ENCODE measurements at regions not wholly inside any gene's neighbourhood (a gene's known extent, or its start where the extent isn't known, plus 50 kb on each side); places are given as distances from the start of the nearest gene placed in this dataset.

GRCh38 chr9:27765266-27766072, 192.2 kb upstream of the C9orf72 start:
- ChIA-PET RAD21 (ENCODE audit: unreplicated experiment) (interaction anchor here (1.7 kb wide), 2 partner anchors 21 to 39 kb away, joined by 6 to 8 read pairs; no protein-coding TSS in a partner anchor), POLR2A (interaction anchor here (0.6 to 1.8 kb wide), 2 partner anchors 12 to 20 kb away, joined by 4 to 6 read pairs; no protein-coding TSS in a partner anchor), CTCF (interaction anchor here (0.6 to 1.5 kb wide), 4 partner anchors 12 to 31 kb away, joined by 3 to 4 read pairs (median 3); no protein-coding TSS in a partner anchor), SMC1A (ENCODE audit: uncharacterized antibody, unreplicated experiment) (interaction anchor here (0.6 to 3.7 kb wide), 11 partner anchors 9 to 76 kb away, joined by 3 to 14 read pairs (median 4); no protein-coding TSS in a partner anchor)
- TF ChIP-seq NRF1 (conservative IDR thresholded peaks at IDR 0.05; ENCODE audit: low read depth, low read length): no peak
- no peak for DNase-seq (ENCODE audit: low read depth, low spot score)
- Histone ChIP-seq H3K36me3 (ENCODE audit: control insufficient read depth in 2 of 2, insufficient read depth in 2 of 2, low read length in 1 of 2) (no peaks in the 10 kb centered on the region), H3K27me3 (replicated peaks in 1 of 2; ENCODE audit: control insufficient read depth in 2 of 2, insufficient read depth in 2 of 2, low read length in 1 of 2) (no peaks in the 10 kb centered on the region), H3K9me3 (replicated peaks; ENCODE audit: control insufficient read depth, insufficient read depth, low read length) (no peaks in the 10 kb centered on the region), H4K20me1 (ENCODE audit: control insufficient read depth, insufficient read depth) (no peaks in the 10 kb centered on the region), H3K9ac (ENCODE audit: control insufficient read depth, insufficient read depth, low read length) (no peak overlapping the region), H3K27ac (ENCODE audit: control insufficient read depth, insufficient read depth) (no peak overlapping the region), H3K79me2 (ENCODE audit: control insufficient read depth, insufficient read depth, low read length) (no peaks in the 10 kb centered on the region), H3K4me3 (no peak overlapping the region), H2AFZ (ENCODE audit: control insufficient read depth, low read depth, low read length) (no peak overlapping the region), H3K4me2 (ENCODE audit: control insufficient read depth, insufficient read depth) (no peak overlapping the region), H3K4me1 (ENCODE audit: control insufficient read depth, insufficient read depth, low read length) (no peaks in the 10 kb centered on the region)
- FAIRE-seq: no peak
- BruUV-seq (replicated peaks): no TSS peak
- in situ Hi-C loops (cut with MboI) (no loop called here), intact Hi-C loops (cut with micrococcal nuclease; ENCODE audit: unreplicated experiment) (no loop called here)
- 0% methylated on average over 1 of the region's 1 CpG for WGBS (ENCODE audit: insufficient coverage, insufficient replicate concordance, low lambda C conversion rate, missing lambda C conversion rate)
- no peak; the same call in 2 of the 3 replicates for ATAC-seq

DNA sequence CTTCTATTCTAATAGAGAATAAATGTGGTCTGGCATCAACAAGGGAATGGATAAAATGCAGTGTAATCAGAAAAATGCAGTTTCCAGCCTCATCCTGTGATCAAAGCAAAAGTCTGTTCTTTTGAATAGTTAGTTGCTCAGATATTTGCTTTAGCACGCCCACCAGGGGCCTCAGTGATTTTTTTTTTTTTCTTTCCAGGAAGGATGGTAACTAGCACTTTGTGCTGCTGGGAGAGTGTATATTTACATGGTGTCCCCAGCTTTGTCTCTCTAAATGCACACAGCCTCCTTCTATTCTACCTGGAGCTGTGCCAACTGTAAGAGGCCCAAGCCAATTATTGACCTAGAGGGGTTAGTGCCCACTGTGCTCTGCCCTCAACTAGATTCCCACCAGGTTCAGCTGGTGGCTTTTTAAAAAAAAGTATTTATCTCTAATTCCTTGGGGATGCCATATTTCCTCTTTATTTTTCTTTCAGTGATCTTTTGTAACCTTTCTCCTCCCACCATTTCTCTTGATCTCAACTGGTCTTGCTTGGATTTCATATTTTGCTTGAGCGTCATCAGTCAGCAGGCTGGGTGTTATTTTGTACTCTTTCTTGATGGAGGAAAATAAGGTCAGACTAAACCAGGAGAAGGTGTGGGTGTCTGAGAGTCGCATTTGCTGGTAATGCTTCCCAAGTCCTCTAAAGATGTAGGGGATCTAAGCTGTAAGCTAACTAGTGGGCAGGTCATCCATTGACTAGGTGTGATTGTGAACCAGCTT, 193.0 kb upstream of the C9orf72 start:
- CTCF ChIA-PET: interaction anchor here (0.7 to 1.2 kb wide), 3 partner anchors 11 to 19 kb away, joined by 3 to 4 read pairs (median 3); no protein-coding TSS in a partner anchor
- FAIRE-seq (no peak), DNase-seq (ENCODE audit: low read depth, low spot score) (no peak), ATAC-seq (no peak)
- H3K4me1 ChIP-seq (ENCODE audit: control insufficient read depth, insufficient read depth, low read length): no peaks in the 10 kb centered on the region
- no peak overlapping the region for H2AFZ ChIP-seq (ENCODE audit: control insufficient read depth, low read depth, low read length)
- H3K27me3 ChIP-seq (replicated peaks in 1 of 2; ENCODE audit: control insufficient read depth in 2 of 2, insufficient read depth in 2 of 2, low read length in 1 of 2): no peaks in the 10 kb centered on the region
- TF ChIP-seq PML (IDR thresholded peaks at IDR 0.05; ENCODE audit: low read length): no peak
- no peak for TF ChIP-seq NR2C1 (IDR thresholded peaks at IDR 0.05)
- no peak for TF ChIP-seq MTA2 (IDR thresholded peaks at IDR 0.05; ENCODE audit: low read depth)
- no peak for TF ChIP-seq POLR2AphosphoS2 (IDR thresholded peaks at IDR 0.05; ENCODE audit: low read depth, low read length)
- TF ChIP-seq, protein P1, sequence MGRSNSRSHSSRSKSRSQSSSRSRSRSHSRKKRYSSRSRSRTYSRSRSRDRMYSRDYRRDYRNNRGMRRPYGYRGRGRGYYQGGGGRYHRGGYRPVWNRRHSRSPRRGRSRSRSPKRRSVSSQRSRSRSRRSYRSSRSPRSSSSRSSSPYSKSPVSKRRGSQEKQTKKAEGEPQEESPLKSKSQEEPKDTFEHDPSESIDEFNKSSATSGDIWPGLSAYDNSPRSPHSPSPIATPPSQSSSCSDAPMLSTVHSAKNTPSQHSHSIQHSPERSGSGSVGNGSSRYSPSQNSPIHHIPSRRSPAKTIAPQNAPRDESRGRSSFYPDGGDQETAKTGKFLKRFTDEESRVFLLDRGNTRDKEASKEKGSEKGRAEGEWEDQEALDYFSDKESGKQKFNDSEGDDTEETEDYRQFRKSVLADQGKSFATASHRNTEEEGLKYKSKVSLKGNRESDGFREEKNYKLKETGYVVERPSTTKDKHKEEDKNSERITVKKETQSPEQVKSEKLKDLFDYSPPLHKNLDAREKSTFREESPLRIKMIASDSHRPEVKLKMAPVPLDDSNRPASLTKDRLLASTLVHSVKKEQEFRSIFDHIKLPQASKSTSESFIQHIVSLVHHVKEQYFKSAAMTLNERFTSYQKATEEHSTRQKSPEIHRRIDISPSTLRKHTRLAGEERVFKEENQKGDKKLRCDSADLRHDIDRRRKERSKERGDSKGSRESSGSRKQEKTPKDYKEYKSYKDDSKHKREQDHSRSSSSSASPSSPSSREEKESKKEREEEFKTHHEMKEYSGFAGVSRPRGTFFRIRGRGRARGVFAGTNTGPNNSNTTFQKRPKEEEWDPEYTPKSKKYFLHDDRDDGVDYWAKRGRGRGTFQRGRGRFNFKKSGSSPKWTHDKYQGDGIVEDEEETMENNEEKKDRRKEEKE (IDR thresholded peaks at IDR 0.05): no peak
- no peak for TF ChIP-seq JUND (IDR thresholded peaks at IDR 0.05; ENCODE audit: low read depth, low read length)
- TF ChIP-seq TBL1XR1 (IDR thresholded peaks at IDR 0.05; ENCODE audit: low read depth, low read length): no peak
- no peak for TF ChIP-seq MEF2B (IDR thresholded peaks at IDR 0.05; ENCODE audit: partially characterized antibody, poor library complexity, severe bottlenecking)
- no peak for TF ChIP-seq EP300 (IDR thresholded peaks at IDR 0.05; ENCODE audit: borderline replicate concordance in 1 of 2, control insufficient read depth in 1 of 2, low read depth in 2 of 2, low read length in 2 of 2)
- in situ Hi-C loops (cut with MboI): no loop called here
- BruUV-seq (replicated peaks): no TSS peak
- H3K27ac ChIP-seq (ENCODE audit: control insufficient read depth, insufficient read depth): no peak overlapping the region
- no peaks in the 10 kb centered on the region for H4K20me1 ChIP-seq (ENCODE audit: control insufficient read depth, insufficient read depth)
- RAD21 ChIA-PET (ENCODE audit: unreplicated experiment): interaction anchor here (1.7 kb wide), 2 partner anchors 20 to 39 kb away, joined by 6 to 8 read pairs; no protein-coding TSS in a partner anchor
- 0% methylated on average over 3 of the region's 3 CpGs for WGBS (ENCODE audit: insufficient coverage, insufficient replicate concordance, low lambda C conversion rate, missing lambda C conversion rate)
- H3K36me3 ChIP-seq (ENCODE audit: control insufficient read depth in 2 of 2, insufficient read depth in 2 of 2, low read length in 1 of 2): no peaks in the 10 kb centered on the region
- intact Hi-C loops (cut with micrococcal nuclease; ENCODE audit: unreplicated experiment): no loop called here
- no peak overlapping the region for H3K4me3 ChIP-seq
- SMC1A ChIA-PET (ENCODE audit: uncharacterized antibody, unreplicated experiment): interaction anchor here (0.7 to 3.7 kb wide), 13 partner anchors 8 to 75 kb away, joined by 3 to 14 read pairs (median 4); no protein-coding TSS in a partner anchor
- H3K9ac ChIP-seq (ENCODE audit: control insufficient read depth, insufficient read depth, low read length): no peak overlapping the region
- POLR2A ChIA-PET: interaction anchor here (0.6 to 1.8 kb wide), 3 partner anchors 12 to 74 kb away, joined by 4 to 6 read pairs (median 4); no protein-coding TSS in a partner anchor
- H3K9me3 ChIP-seq (replicated peaks; ENCODE audit: control insufficient read depth, insufficient read depth, low read length): no peaks in the 10 kb centered on the region
- H3K4me2 ChIP-seq (ENCODE audit: control insufficient read depth, insufficient read depth): no peak overlapping the region
- no peaks in the 10 kb centered on the region for H3K79me2 ChIP-seq (ENCODE audit: control insufficient read depth, insufficient read depth, low read length)
